HG02884 (cell line): ENCODE measurements at regions not wholly inside any gene's neighbourhood (a gene's known extent, or its start where the extent isn't known, plus 50 kb on each side); places are given as distances from the start of the nearest gene placed in this dataset.
A peak's percentile ranks its signal among the peaks of the same experiment; 100 is the strongest.
"Not testable (repeated sequence)": the region's sequence is repeated elsewhere in the genome, so short reads cannot be mapped to it uniquely, and the experiment has no call there.

Experiments used
- ATAC-seq: cut with Tn5 transposase; IDR thresholded peaks from one replicate; pipeline ENCODE4 v1.9.1; 2021; ENCODE audit warnings: mild to moderate bottlenecking, moderate library complexity; ENCODE audit not compliant: unreplicated experiment

DNA sequence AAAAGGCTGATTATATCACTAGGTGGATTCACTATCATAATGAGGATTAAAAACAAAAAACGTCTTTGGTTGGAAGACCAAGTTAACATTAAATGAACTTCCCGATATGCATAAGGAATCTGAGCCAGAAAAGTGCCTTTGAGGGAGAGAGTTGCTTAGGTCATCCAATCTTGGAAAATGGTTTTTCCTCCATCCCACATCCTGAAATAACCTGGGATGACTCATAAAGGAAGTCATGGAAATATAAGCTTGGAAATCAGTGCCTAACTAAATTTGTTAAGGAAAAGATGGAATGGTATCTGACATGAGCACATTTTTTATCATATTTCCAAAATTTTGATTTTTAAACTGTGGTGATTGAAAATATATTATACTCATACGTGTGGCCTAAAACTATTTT lies 66.0 kb downstream of the KBTBD8 start:
- no peak for ATAC-seq

DNA sequence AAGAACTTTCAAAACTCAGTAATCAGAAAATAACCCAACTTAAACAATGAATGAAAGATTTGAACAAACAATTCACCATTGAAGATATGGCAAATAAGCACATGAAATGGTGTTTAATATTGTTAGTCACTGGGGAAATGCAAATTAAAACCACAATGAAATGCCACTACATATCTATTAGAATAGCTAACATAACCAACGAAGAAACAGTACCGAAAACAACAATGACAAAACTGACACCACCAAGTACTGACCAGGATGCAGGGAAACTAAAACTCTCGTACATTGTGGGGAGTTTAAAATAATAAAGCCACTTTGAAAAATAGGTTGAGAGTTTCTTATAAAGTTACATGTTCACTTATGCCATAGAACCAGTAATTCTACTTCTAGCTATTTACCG lies 69.1 kb downstream of the KBTBD8 start:
- ATAC-seq = peak; percentile 72

DNA sequence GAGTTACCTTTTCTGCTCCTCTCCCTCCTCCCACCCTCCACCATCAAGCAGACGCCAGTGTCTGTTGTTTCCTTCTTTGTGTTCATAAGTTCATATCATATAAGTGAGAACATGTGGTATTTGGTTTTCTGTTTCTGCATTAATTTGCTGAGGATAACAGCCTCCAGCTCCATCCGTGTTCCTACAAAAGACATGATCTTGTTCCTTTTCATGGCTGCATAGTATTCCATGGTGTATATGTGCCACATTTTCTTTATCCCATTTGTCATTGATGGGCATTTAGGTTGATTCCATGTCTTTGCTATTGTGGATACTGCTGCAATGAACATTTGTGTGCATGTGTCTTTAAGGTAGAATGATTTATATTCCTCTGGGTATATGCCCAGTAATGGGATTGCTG lies 74.5 kb downstream of the KBTBD8 start:
- ATAC-seq = not testable (repeated sequence)

DNA sequence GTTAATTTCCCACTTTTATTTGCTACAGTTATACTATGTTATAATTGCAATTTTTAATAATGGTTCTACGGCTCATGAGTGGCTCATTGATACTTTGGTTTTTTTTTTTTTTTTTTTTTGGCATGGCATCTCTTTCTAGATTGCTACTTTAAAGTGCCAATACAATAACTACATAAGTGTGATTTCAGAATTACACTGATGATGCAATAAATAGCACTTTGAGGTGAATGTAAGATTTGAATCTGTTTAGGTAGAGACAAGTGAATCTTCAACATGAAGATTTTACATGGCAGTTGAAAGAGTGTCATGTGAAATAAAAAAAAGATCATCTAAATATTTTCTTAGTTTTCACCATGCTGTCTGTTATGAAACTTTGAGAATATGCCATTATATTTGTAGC lies 75.7 kb downstream of the KBTBD8 start:
- no peak for ATAC-seq

GRCh38 chr3:67075295-67075694 lies 77.2 kb downstream of the KBTBD8 start:
- no peak for ATAC-seq

DNA sequence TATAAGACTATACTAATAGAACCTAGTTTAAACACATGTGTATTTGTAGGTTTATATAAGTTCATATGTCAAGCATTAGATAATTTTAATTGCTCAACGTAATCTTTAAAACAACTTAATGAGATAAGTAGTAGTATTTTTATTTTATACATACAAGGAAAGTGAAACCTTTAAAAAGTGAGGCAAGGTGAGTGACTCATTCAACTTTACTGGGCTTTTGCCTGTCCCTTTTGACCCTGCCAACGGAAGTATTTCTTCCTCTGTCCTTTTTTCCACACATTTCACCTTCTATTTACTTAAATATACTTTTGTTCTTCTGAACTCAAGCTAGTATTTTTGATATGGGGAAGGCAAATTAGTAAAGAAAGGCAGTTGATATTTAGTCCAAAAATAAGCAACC lies 78.5 kb downstream of the KBTBD8 start:
- ATAC-seq = no peak

DNA sequence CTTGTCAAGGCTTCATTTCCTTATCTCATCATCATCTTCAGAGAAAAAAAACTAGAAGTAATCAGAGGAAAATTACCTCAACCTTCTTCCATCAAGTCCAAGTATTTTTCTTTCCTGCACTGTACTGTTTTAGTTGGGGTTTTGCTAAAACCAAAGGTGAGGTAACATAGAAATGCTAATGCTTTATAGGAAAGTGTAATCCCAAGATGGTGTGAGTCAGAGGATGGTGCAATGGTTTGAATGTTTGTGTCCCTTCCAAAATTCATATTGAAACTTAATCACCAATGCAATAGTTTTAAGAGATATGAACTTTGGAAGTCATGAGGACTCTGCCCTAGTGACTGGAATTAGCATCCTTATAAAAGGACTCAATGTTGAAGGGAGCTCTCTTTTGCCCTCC lies 79.5 kb downstream of the KBTBD8 start:
- no peak for ATAC-seq

GRCh38 chr3:67082533-67083024 lies 84.5 kb downstream of the KBTBD8 start:
- no peak for ATAC-seq

DNA sequence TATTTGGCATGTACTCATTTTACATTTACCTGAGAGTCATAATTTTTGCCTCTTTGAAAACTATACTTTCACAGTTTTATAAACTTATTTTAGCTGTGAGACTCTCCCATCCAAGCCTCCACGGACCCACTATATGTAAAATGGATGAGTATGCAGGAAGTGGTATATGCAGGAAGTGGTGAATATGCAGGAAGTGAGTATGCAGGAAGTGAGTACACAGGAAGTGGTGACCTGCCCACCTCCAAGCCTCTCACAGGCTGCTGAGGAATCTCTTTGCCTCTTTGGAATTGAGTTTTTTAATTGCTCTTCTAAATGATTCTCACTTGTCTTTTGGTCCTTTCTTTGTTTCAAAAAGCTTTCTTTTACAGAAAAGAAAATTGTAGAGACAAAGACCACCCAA lies 85.2 kb downstream of the KBTBD8 start:
- ATAC-seq = peak; percentile 76

DNA sequence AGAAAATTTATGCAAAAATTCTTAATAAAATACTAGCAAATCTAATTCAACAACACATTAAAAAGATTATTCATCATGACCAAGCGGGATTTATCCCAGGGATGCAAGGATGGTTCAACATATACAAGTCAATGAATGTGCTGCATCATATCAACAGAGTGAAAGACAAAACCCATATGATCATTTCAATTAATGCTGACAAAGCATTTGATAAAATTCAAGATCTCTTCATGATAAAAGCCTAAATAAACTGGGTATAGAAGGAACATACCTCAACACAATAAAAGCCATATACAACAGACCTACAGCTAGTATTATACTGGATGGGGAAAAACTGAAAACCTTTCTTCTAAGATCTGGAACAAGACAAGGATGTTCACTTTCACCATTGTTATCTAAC lies 89.7 kb downstream of the KBTBD8 start:
- ATAC-seq = no peak

DNA sequence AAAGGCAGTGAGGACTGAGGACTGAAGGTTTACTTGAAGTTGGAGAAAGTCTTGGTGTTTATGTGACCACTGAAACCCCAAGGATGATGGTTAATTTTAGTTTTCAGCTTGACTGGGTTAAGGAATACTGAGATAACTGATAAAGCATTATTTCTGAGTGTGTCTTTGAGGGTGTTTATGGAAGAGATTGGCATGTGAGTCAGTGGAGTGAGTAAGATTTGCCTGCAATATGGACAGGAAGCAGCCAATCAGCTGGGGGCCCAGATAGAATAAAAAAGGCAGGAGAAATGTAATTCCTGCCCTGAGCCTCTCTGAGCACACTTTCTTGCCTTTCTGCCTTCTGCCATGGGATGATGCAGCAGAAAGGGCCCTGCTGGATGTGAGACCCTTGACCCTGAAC lies 92.4 kb downstream of the KBTBD8 start:
- no peak for ATAC-seq

- ATAC-seq = no peak
These were observed 95.2 kb downstream of the KBTBD8 start for GRCh38 chr3:67093305-67093704.

GRCh38 chr3:67094167-67094566 lies 96.1 kb downstream of the KBTBD8 start:
- ATAC-seq = no peak

DNA sequence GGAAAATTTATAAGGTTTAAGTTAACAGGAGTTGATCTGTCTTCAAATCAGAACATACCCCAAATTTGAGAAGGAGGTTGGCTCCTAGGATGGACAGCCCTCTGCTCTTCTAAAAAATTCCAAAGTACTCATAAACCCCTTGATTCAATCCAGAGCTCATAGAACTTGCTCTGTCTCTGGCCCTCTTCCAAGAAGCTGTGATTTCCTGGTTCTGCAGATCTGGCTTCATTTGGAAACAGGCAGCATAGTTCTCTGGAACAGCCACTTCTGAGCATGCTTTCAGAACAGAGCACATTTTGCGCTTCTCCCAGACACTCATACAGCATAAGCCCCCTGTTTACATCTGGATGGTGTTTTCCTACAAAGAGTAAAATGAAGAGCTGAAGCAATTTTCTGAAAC lies 96.7 kb downstream of the KBTBD8 start:
- no peak for ATAC-seq

DNA sequence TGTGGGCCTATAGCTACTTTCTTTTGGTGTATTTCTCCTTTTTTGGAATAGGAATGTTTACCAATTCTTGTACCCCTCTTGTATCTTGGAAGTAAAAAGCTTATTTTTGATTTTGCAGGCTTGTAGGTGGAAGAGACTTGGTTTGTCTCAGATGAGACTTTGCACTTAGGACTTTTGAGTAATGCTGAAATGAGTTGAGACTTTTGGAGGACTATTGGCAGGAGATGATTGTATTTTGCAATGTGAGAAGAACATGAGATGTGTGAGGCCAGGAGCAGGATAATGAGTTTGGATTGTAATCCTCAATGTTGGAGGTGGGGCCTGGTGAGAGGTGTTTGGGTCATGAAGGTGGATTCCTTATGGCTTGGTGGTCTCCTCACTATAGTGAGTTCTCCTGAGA lies 106.3 kb downstream of the KBTBD8 start:
- ATAC-seq = no peak

DNA sequence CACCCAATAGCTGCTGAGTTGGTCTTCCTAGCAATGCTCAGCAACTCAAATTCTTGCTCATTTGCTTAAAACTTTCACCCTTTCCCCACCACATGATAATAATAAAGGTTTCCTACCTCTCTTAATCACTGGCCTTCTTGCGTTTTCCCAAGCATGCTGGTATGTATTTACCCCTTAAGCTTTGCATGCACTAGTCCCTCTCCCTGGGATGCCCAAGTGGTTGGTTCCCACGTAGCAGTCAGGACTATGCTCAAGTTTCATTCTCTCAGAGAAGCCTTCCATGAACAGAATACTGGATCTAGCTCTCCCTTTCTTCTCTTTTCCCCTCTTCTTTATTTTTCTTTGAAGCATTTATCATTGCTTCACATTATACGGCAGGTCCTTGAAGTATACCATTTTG lies 108.8 kb downstream of the KBTBD8 start:
- ATAC-seq = no peak

DNA sequence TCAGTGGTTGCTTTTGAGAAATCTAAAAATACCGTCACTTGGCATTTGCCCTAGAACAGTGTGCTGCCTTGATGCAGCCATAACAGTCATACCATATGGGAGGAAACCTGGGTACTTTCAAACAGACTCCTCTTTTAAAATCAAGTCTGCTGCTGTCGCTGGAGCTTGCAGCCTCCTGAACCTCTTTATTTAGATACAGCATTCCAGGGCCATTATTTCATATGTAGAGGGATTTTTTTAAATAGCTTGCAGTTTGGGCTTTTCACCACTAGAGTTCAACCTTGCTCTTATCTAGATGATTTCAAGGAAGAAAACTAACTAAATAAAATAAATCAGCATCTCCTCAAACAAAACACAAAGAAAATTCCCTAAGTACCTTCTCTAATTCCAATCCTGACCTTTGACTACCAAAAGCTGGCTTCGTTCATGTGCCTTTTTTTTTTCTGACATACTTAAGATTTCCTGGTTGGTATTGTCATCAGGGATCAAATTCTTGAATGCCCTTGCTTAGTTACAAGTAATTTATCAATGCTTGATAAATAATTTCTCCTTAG lies 111.6 kb downstream of the KBTBD8 start:
- ATAC-seq = no peak

- peak; percentile 99 for ATAC-seq
These were observed 115.8 kb downstream of the KBTBD8 start for GRCh38 chr3:67113802-67114407.

DNA sequence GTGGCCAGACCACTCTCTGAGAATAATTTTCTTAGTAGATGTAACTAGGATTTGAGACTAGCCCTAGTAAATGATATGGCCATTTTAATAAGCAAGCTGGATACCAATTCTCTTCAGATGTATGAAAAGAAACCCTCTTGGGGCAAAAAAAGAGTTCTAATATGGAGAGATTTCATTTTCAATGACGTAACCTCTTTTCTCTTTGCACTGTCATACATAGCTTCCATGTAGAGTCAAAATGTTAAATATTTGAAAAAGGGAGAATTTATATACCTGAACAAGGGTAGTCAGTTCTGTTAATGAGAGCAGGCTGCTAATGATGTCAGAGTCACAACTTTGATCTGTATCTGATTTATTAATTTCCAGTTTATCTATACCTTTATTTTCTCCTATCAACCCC lies 120.0 kb downstream of the KBTBD8 start:
- no peak for ATAC-seq

DNA sequence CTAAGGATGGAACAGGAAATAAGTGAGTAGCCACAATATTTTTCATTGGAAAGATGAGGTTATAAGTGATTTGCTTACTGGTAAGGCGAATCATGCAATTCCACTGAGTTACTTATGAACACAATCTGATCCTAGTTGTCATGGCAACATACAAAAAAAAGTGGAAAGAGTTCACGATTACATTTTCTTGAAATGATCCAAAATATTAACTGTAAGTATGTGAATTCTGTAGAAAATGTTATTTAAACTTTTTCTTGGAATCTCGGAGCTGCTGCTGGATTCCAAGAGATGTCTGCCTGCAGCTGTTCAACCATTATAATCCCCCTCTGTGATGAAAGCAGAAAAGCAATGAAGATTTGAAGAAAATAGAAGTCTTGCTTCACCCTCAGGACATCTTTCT lies 120.5 kb downstream of the KBTBD8 start:
- no peak for ATAC-seq

GRCh38 chr3:67123914-67124313 lies 125.8 kb downstream of the KBTBD8 start:
- no peak for ATAC-seq

DNA sequence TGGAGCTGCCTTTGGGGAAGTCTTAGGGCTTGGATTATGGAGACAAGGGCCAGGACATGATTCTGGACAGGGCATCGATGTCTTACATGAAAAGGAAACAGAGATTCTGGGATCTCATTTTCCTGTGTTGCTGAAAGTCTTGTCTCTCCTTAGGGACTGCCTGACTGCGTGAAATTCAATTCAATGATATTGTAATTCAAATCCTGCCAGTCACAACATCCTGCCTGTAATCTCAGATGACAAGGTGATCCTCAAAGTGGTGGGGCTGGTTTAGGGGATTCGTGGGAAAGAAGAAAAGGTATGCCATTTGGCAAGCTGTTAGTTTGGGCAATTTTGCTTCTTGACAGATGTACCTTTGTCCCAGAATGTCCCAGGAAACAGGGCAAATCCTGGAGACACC lies 129.1 kb downstream of the KBTBD8 start:
- no peak for ATAC-seq

GRCh38 chr3:67142432-67142831 lies 144.3 kb downstream of the KBTBD8 start:
- ATAC-seq = no peak
